ENCODE measurements at regions not wholly inside any gene's neighbourhood (a gene's known extent, or its start where the extent isn't known, plus 50 kb on each side); places are given as distances from the start of the nearest gene placed in this dataset.
"Not testable (repeated sequence)": the region's sequence is repeated elsewhere in the genome, so short reads cannot be mapped to it uniquely, and the experiment has no call there.

GRCh38 chr6:169856442-169857342 is 105.3 kb downstream of the ERMARD start:
- DNase-seq (ENCODE audit: low read depth, low spot score): not testable (repeated sequence)

GRCh38 chr6:169854813-169855212 is 103.4 kb downstream of the ERMARD start:
- DNase-seq (ENCODE audit: low read depth, low spot score): no peak

More at GRCh38 chr6:169856442-169857342, 105.3 kb downstream of the ERMARD start:
- H3K27ac ChIP-seq: not testable (repeated sequence)

GRCh38 chr6:169854083-169854725 is 102.8 kb downstream of the ERMARD start:
- DNase-seq (ENCODE audit: low read depth, low spot score): no peak
- H3K27ac ChIP-seq: no peak overlapping the region

More at GRCh38 chr6:169854813-169855212, 103.4 kb downstream of the ERMARD start:
- no peak overlapping the region for H3K27ac ChIP-seq

GRCh38 chr6:169853196-169854082 is 102.0 kb downstream of the ERMARD start:
- DNase-seq (ENCODE audit: low read depth, low spot score): no peak
- H3K27ac ChIP-seq: no peak overlapping the region

DNA sequence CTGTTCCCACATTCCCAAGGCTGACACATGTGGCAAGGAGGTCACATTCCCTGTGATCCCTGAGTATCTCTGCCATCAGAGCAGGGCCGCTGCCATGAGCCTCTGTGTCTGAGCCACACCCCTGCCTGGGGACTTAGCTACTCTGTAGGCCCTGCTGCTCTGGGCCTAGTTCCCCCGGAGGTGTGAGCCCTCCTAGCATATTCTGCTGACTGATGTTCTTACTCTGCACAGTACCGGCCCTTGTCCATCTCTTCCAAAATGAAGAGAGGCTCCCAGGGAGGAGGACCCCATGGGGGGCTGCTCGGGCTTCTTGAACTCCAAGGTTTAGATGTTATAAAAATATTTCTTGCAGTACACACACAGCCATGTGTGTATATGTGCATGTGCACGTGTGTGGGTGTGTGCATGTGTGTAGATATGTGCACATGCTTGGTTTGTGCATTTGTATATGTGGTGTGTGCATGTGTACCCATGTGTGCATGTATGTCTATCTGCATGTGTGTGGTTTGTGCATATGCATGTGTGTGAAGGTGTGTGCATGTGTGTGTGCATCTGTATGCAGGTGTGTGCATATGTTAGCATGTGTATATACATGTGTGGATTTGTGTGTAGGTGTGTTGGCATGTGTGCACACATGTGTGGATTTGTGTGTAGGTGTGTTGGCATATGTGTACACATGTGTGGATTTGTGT is 101.2 kb downstream of the ERMARD start:
- H3K27ac ChIP-seq: no peak overlapping the region
- no peak for DNase-seq (ENCODE audit: low read depth, low spot score)

DNA sequence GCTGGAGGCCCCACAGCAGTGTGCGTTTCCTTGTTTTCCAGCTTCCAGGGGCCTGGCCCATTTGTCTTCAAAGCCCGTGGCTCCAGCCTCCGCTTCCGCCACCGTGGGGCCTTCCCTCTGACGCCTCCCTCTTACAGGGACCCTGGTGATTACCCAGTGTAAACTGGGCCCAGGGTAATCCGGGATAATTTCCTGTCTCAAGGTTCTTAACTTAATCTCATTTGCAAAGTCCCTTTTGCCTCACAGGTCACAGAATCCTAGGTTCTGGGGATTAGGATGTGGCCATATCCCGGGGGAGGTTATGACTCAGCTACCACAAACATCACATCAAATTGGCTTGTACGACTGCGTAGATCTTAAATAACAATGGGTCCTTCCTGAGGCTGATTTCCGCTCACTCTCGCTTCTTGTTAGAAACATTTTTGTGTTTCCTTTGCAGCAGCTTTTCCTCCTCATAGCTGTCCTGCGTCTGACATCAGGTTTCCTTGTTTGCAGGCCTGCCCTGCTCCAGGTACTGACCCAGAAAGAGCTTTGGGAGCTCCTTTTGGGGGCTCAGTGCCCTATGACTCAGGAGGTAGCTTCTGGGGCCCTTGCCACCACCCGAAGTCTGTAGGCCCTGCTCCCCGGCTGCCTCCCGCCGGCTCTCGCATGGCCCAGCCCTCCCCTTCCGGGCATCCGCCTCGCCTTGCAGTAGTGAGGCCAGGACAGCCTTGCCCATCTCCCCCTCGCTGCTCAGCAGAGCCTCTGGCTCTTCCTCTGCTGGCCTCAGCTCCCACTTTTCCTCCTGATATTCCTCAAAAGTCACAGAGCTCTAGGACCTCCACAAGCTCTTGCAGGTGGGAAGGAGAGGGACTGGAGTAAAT is 100.5 kb downstream of the ERMARD start:
- no peak for DNase-seq (ENCODE audit: low read depth, low spot score)
- no peak overlapping the region for H3K27ac ChIP-seq

DNA sequence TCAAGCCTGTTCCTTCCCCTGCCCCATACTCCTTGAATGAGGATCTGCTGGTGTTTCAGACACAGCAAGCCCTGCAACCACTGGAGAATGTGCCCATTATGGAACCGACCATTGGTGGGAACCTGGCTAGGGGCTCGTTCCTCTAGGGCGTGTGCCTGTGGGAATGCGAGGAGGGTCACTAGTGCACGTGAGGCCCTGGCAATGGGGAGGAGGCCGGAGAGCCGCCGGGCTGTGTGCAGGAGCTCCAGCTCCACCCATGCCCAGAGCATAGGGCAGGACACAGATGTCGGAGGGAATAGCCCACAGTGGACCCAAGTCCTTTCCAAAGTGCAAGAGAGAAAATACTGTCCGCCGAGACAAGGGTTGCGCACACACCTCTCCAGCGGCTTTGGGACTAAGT is 99.3 kb downstream of the ERMARD start:
- no peak for DNase-seq (ENCODE audit: low read depth, low spot score)
- no peak overlapping the region for H3K27ac ChIP-seq

- no peak for DNase-seq (ENCODE audit: low read depth, low spot score)
- H3K27ac ChIP-seq: no peak overlapping the region
Measured at GRCh38 chr6:169850154-169850553, 98.7 kb downstream of the ERMARD start.

DNA sequence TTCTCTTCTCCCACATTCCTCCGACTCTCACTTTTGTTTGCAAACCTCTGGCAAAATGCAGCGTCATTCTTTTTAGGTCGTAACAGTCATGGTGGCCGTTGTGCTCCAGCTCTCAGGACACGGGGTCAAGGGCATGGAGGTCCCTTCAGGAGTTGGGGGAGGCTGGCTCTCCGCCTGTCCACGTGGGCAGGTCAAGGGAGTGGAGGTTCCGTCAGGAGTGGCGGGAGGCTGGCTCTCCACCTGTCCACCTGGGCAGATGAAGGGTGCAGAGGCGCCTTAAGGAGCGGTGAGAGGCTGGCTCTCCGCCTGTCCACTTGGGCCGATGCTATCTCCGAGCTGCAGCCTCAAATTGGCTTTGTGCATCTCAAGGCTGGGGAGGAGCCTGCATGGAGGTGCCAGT is 98.0 kb downstream of the ERMARD start:
- no peak overlapping the region for H3K27ac ChIP-seq
- DNase-seq (ENCODE audit: low read depth, low spot score): no peak

GRCh38 chr6:169848946-169849345 is 97.5 kb downstream of the ERMARD start:
- DNase-seq (ENCODE audit: low read depth, low spot score): no peak
- no peak overlapping the region for H3K27ac ChIP-seq

GRCh38 chr6:169847901-169848311 is 96.5 kb downstream of the ERMARD start:
- no peak overlapping the region for H3K27ac ChIP-seq
- DNase-seq (ENCODE audit: low read depth, low spot score): no peak

DNA sequence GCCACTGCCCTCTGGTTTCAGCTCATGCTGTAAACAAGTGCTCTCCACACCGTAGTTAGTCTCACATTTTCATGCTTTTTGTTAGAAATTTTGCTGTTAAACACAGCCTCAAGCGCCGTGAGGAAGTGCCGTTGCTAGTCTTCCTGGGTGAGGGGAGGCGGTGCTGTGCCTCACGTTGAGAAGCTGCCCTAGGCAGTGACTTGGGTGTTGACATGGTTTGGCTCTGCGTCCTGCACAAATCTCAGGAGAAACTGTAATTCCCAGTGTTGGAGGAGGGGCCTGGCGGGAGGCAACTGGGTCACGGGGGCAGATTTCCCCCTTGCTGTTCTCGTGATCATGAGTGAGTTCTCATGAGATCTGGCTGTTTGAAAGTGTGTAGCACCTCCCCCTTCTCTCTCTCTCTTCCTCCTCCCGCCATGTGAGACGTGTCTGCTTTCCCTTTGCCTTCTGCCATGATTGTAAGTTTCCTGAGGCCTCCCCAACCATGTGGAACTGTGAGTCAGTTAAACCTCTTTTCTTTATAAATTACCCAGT is 95.8 kb downstream of the ERMARD start:
- no peak overlapping the region for H3K27ac ChIP-seq
- no peak for DNase-seq (ENCODE audit: low read depth, low spot score)

DNA sequence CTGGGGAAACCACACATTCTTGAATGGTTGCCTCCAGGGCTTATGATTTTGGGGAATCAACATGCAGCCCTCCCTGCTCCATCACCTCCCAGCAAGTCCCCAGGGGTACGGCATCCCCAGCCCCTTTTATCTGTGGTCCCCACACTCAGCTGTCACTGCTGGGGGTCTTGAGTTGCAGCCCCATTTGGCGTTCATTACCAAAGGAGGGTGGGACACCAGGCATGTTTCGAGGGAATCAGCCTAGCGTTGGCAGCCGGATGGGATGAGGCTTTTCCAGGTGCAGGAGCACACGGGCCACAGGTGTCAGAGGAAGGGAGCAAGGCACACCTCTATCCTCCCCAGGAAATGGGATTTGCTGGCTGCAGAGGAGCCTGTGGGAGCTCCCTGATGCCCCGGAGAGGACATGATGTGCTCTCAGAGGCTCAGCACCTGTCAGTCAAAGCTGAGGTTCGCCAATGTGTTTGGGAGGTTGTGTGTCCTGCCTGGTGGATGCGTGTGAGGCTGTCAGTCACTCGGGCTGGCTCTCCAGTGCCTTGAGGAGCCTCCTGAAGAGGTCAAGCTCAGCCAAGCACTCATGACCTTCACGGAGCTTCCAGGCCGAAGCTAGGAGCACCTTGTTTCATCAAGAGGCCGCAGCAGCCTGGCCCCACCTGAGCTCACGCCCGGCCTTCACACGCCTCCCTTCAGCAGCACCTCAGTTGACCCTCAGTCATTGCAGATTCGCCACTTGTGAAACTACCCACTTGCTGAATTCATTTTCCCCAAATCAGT is 95.0 kb downstream of the ERMARD start:
- DNase-seq (ENCODE audit: low read depth, low spot score): no peak
- H3K27ac ChIP-seq: no peak overlapping the region

- DNase-seq (ENCODE audit: low read depth, low spot score): no peak
Measured at GRCh38 chr6:169845426-169846285, 94.2 kb downstream of the ERMARD start.

GRCh38 chr6:169844946-169845345 is 93.5 kb downstream of the ERMARD start:
- DNase-seq (ENCODE audit: low read depth, low spot score): no peak
- no peak overlapping the region for H3K27ac ChIP-seq

More at GRCh38 chr6:169845426-169846285, 94.2 kb downstream of the ERMARD start:
- no peak overlapping the region for H3K27ac ChIP-seq

DNA sequence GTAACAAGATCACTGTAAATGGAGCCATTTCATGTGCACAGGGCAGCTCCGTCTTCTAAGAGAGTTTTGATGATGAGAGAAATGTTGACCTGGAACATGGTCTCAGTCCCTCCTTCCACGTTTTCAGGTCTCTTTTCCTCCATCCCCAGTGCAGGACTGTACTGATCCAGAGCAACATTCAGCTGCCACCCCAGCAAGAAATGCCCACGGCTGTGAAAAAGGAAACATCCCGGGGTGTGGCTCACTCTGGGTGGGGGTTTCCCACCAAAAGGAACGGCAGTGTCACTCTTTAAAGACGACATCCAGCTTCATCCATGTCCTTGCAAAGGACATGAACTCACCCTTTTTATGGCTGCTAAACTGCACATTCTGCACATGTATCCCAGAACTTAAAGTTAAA is 92.6 kb downstream of the ERMARD start:
- no peak for DNase-seq (ENCODE audit: low read depth, low spot score)
- no peak overlapping the region for H3K27ac ChIP-seq

DNA sequence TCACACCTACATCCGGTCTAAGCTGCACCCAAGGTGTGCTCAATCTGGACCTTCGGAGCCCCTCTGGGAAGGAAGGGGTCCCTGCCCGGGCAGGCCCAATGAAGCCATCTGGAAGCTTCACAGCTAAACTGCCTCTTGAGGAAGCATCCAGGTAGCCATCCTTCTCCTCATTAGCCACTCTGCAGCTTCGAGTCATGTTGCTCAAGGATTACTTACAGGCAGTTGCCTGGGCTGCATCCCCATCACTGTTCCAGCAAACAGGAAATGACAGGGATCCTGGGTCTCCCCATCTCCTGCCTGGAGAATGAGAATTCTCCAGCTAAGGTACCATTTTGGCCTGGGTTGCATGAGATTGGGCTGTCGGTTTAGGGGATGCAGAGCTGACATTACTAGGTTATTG is 91.7 kb downstream of the ERMARD start:
- H3K27ac ChIP-seq: no peak overlapping the region
- no peak for DNase-seq (ENCODE audit: low read depth, low spot score)
